ENCODE measurements at regions not wholly inside any gene's neighbourhood (a gene's known extent, or its start where the extent isn't known, plus 50 kb on each side); places are given as distances from the start of the nearest gene placed in this dataset.
A peak's percentile ranks its signal among the peaks of the same experiment; 100 is the strongest.
"Not testable (repeated sequence)": the region's sequence is repeated elsewhere in the genome, so short reads cannot be mapped to it uniquely, and the experiment has no call there.

DNA sequence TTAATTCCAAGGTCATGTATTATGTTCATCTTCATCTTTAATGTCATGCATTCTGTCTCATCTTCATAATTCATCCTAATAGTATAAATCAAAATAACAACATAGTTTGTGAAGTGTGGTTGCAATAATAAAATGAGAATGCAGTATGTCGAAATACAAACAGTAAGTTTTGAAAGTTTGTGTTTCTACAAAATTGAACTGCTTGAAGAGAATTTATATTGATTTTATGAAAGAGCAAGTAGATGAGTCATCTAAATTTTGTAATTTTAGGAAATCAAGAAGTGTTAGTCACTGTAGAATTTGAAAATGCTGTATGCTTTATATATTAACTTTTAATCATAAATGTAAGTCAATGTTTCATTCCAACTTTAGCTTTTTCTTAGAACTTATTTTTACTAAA is 190.5 kb upstream of the PPP1R3A start:
- DNase-seq, result peak; percentile 44

DNA sequence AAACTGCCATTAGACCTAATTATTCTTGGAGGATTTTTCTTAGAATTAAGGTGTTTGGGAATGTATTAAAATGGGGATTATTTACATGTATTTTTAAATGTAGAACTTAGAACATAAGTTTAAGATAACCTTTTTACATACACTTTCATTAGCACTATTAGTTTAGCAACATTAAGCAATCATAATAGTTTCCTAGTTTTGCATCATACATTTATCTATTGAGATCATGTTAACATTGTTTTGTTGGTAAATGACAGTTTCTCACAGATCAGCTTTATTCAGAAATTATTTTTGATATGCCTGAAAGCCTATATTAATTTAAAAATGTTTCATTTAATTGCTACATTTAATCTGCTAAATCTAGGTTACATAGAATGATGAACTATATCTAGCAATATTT is 189.7 kb upstream of the PPP1R3A start:
- no peak for DNase-seq

DNA sequence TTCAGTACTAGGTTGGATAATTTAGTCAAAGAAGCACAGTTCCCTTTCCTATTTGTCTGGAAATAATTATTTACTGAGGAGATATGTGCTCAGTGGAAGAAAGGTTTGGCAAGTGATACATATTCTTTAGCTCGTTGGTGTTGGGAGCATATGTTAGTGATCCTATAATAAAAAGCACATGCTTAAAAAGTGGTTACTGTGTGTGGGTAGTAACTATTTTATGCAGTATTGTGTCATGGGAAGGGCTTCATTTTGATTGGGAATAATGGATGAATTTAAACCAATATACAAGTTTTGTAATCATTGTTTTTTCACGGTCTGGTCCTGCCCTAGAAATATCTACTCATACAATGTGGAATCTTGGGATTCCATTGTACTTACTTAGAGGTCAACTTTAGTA is 188.7 kb upstream of the PPP1R3A start:
- DNase-seq, result no peak

DNA sequence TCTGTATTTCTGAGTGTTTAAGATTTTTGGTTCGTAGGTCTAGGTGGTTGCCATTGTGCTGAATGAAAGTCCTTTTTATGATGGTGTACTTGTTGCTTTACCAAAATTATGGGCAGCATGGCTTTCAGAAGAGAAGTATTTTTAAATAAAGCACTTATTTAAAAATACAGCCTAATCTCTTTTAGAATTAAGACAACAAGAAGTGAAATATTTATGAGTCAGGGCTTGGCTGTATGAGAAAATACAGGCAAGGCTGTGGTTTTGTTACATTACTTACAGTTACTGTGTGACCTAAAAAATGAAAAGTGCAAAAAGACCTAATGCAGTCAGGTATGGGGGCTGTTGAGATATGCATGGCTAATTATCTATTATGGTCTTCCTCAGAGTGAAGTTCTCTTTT is 185.2 kb upstream of the PPP1R3A start:
- no peak for DNase-seq

DNA sequence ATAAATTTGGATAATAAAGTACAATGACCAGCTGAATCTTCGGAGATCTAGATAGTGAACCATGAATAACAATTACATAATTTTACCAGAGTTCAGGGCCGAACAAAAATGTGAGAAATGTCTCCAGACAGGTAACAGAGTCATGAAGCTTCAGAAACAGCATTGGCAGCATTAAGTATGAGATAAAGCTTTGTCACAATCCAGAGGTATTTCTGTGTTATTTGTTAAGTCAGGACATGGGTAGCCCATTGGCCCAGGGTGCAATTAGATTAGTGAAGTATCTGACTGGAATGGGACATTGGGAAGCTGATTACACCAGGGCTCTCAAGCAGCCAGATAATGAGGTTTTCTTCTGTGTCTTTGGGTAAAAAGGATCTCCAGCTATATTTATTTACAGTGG is 184.2 kb upstream of the PPP1R3A start:
- no peak for DNase-seq

DNA sequence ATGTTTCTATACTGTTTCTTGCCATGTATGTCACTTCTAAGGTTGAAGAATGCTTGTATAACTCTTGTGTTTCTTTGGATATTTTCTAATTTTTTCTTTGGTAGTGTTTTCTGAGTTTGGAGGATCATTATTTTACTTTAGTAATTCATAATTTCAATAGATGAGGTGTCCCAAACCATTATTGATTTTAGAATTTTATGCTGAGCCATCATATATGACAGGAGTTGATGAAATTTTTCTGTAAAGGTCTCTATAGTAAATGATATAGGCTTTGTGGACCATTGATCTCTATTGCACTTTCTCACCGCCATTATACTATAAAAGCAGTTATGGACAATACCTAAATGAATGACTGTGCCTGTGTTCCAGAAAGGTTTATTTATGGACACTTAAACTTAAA is 183.3 kb upstream of the PPP1R3A start:
- DNase-seq, result no peak

DNA sequence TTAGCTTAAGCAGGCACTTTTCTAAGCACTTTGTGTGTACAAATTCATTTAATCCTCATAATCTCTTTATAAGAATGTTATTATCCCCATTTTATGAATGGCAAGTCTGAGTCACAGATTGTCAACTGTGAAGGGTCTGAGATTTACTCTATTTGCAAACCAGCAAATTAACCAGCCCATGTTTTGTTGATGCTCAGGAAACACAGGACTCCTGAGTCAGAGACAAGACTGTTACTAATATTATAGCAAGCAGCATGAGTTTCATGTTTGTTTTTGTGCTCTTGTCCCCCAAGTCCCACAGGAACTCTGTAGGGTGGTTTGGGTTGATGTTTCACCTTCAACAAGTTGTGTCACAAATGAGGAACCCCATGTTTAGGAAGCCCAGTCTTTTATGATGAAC is 182.0 kb upstream of the PPP1R3A start:
- no peak for DNase-seq

DNA sequence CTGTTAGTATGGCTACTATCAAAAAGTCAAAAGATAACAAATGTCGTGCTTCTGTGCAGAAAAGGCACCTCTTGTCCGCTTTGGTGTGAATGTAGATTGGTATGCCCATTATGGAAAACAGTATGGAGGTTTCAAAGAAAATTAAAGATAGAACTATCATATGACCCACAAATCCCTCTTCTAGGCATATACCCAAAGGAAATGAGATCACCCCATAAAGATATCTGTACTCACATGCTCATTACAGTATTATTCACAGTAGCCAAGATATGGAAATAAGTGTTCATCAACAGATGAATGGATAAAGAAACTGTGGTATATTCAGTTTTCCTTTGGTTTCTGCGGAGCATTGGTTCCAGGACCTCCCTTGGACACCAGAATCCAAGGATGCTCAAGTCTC is 180.5 kb upstream of the PPP1R3A start:
- no peak for DNase-seq

DNA sequence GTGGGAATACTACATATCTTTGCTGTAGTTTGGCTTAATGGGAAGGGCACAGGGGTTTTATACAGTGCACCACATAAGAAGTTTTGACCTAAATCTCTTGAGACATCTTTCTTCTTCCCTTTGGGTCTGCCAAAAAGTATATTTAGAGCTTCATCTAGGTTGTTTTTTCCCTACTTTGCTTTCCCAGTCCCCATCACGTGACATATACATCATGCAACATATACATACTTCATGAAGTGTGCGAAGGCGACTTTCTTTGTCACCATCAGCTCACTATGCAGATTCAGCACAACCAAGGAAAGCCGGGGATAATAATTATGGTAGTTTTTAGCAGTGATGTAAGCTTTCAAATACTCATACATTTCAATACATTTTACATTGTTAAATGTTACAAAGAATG is 177.1 kb upstream of the PPP1R3A start:
- DNase-seq, result no peak

DNA sequence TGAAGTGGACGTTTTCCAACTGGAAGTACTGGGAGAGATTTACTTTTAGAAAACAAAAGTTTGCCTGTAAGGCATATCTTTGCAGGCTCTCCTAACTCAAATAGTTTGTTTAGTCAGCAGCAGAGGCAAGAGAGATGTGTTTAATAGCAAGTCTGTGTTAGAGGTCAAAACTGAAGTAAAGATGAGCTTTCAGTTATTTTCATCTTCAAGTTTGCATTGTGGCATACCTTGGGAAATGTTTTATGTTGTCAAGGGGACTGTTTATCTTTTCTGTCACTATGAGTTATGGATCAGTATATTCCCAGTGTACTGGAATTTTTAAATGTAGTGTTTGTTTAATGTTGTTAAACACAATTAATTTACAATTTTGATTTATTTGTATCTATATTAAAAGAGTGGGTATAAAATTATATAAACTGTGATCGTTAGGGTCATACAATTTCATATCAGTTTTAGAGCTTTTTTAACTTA is 169.7 kb upstream of the PPP1R3A start:
- DNase-seq, result no peak

DNA sequence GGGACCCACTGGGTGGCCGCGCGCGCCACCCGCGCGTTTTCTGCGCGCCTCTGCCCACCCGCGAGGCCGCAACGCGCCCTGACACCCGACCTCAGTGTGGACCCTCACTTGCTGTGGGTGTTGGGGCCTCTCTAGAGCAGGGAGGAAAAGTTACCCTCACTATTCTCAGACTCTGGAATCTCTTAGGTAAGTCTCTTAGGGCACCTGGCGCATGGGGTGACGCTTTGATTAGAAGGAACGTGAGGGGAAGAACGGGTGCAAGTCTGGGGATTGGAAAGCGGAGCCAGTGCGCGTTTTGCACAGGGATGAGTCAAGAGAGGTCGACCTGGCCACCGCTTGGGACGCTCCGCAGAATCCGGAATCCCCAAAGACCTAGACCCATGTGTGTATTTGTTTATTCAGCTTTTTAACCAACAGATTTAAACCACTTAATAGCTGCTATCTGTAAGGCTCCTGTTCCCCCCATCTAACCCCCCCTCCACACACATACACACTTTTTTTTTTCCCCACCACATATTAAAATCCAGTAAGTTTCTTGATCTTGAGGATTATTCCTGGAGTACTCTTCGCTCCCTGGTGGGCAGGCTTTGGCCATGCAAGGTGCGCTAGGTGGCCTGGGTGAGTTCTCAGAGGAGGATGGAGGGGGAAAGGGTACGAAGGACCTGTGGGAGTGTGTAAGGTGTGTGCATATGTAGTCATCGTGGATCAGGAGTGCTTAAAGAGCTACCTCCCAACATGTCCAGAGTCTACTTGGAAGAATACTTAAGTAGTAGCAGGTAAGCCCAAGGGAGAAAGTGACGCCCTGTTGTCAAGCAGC is 169.1 kb upstream of the PPP1R3A start:
- DNase-seq, result no peak

DNA sequence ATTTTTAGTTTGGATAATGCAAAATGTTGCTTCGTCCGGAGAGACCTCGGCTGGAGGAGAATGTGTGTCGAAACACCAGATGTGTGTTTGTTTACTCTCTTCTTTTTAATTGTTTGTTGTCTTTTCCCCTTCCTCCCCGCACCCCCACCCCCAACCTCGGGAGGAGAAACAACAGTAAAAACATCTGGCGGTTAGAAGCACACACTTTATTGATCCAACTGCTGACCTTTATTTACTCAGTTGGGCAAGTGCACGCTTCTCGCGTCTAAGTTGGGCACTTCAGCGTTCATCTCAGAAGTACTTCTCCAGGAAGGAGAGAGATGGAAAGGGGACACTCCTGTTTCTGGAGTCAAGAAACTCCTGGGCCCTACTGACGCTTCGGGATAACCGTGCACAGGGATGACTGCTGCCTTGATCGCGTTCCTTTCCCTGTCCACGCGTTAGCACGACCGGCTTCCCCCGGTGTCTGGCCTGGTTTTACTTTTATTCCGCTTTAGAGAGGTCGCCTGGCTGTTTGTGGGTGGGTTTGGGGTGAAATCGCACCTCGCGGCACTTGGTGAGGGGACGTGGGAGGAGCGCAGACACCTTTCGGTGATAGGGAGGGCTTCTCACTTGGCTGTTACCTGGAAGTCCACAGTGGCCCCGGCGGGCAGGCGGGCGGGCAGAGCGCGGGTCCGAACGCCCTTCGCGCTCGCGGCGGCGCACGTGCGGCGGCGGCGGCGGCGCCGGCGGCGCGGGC is 168.3 kb upstream of the PPP1R3A start:
- no peak for DNase-seq

DNA sequence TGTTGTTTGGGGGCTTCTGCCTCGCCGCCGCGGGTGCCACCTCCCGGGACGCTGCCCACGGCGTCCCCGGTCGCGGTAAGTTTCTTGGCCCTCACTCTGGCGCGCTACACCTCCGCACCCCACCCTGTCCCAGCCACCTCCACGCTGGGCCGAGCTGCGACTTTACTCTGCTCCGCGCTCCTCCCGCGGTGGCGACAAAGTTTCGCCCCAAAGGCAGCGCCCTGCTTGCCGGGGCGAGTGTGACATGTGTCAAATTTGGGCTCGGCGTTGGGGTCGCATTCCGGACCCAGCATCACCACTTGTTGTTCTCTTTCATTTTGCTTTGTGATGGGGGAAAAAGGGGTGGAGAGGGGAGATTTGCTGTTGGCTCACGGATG is 167.7 kb upstream of the PPP1R3A start:
- no peak for DNase-seq

DNA sequence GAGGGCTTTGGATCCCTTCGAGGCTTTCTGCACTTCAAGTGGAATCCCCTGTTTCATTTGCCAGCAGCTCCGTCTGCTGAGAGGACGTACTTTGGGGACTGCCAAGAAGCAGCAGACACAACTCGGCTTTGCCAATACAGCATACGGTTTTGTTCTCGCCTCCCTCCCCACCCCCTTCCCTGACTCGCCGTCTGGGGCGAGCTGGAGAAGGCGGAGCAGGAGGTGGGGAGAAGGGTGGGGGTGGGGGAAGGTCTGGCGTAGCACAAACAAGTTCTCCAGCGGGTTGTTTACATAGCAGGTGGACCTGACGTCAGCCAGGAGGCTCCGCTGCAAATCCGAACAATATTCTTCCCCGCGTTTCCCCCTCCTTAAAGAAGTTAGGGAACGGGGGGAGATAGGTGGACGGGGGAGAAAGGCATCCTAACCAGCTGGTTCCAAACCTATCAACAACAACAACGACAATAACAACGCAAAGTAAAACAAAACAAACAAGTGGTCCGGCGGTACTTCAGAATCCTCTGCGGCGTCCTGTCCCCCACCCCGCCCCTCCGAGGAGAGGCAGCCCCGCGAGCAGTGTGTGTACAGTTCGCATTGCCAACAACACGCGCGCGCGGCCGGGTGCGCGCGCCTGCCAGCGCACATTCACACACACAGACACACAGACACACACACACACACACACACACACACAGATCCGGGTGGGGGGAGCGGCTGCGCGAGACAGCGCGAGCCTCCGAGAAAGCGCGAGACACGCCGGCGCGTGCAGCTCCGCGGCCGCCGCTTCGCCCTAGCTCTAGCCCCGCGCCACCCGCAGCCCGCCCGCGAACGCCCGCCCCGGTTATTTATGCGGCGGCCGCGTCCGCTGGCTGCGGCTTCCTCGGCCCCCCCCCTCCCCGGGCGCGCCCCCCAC is 167.0 kb upstream of the PPP1R3A start:
- peak; percentile 35 for DNase-seq

DNA sequence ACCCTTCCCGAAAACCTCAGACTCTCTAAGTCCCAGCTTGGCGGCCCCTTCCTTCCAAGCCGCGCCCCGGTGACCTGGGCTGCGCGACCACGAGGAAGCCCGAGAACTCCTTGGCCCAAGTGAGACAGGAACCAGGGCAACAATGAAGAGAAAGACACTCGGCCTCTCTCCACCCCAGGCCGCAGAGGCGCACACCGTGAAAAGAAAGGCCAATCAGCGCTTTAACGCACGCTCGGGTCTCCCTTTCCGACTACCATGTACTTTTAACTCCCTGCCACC is 166.4 kb upstream of the PPP1R3A start:
- no peak for DNase-seq

DNA sequence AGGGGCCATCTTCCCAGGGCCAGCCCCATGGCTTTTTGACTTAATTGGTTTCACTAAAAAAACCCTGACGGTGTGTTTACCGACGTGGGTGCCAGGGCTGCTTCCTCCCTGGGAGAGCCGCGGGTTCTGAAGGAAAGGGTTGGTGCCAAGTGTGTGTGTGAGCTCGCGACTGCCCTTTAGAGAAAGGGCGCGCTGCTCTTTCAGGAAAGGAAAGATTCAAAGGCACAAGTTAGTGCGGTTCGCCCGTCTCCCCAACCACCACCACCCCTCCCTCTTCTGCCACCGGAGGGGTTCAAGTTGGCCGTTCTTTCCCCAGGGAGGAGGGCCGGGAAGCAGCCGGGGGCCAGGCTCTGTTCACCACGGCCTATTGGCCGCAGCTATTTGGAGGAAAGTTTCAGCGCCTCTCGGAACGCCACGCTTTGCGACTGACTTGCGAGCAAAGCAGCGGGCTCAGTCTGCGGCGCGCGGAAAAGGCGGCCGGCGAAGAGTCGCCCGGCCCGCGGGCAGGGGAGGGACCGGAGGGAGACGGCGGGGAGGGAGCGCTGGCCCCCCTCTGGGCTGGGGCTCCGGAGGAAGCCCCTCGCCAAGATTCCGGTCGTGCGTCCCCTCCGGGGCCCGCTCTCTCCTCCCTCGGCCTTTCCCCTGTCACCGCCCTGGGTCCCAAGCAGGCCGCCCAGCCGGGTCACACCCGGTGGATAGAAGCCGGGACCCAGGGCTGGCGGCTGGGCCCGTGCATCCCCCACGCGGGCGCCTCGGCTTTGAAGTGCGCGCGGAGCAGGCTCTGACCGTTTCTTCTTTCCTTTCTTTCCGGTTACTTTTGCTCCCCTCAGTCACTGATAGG is 165.9 kb upstream of the PPP1R3A start:
- peak; percentile 12 for DNase-seq

DNA sequence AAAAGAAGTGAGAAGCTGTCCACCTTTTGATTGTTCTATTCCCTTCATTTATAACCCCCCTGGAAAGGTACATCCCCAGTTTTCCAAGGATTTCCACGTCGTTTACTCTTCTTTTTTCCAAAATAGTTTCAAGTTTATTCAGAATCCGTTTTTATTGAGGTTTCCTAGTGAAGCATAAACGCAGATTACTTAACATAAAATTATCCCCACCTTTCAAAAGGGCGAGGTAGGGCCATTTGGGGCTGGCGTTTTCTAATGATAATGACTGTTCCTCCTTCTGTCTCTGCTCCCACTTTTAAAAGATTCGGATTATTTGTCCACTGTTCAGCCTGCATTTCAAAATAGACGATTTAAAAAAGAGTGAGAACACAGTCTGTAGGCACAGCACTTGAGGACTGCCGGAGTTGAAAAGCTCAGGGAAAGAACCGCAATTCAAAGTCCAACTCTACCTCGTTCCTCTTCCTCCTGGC is 165.2 kb upstream of the PPP1R3A start:
- DNase-seq, result no peak

DNA sequence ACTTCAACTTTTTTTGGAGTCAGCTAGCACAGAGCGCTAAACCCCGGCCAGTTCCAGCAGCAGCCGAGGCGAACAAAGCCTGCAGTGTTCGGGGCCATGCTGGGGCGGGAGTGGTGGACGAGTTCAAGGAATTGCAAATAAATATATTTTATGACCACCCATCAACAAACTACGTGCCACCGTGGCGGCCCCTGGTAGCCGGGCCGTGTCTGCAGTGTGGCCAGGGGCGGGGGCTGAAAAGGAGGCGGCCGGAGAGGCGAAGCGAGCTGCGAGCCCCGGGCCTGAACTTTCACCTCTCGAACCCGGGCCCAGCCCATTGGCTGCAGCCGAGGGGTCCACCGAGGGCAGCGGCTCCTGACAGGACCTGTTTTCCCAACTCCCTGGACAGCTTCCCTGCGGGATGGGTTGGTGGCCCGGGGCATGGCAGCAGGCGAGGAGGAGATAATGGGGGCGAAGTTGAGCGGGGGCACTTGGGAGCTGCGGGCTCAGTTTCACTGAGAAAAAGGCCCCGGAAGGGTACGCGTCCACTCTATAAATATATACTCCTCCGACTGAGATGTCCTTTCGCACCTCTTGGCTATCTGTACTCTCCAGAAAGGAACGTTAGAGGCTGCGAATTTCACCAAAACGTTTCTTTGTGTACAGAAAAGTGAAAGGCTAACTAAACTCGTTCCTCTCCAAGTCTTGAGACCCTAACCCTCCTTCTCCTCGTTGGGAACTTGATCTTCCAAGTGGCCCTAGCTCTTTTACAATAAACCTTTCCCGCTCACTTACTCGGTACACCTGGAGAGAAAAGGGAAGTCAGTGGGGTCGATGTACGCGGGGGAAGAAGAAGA is 164.6 kb upstream of the PPP1R3A start:
- DNase-seq, result no peak

DNA sequence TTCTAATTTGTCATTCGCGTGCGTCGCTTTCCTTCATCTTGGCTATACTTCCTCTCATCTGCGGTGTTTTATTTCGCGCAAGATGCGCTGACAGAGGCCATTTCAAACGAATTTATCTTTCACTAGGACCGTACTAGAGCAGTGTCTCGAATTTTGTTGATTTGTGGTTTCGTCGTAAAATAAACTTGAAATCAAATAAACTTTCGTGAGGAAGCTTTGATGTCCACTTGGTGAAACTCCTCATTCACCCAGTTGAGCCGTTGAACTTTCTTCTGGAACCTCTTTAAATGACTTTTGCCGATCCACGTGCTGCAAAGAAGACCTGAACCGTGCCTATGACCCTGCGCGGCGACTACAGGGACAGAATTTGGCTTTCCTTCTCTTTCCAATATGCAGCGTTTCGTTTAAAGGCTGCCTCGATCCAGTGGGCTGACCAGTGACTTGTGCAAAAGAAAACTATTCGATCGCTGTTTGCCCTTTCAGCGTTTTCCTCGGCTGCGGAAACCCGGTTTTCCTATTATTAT is 163.9 kb upstream of the PPP1R3A start:
- no peak for DNase-seq

DNA sequence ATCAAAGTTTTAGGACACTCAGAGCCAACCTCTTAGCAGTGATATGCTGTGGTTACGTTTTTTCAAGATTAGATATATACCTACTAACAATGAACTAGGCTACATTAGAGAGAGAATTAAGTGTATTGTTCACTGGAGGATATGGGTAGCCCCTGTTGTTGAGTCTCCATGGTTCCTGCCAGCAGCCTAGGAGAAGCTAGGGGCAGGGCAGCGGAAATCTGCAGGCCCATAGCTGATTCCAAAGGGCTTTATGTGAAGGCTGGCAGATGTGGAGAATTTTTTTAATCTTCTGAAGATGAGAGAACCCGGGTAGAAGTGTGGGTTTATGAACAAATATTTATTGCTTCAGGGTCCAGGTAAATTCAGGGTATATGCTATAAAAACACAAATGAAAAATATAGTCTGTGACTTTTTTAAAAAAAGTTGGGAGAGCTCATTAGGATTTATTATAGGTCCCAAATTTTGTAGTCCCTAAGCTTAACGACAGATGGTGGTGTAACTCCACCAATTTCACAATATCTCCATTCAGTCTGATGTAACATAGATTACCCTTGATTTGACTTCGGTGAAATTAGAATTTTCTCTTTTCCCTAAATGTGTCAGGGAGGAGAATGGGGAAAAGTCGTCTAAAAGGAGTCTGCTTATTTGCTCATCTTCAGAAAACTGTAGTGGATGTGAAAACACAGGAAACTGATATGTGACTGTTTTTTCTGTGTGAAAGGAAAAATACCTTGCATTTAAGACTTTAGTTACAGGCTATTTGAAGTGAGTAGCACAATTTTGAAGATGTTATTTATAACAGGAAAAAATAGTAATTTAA is 163.0 kb upstream of the PPP1R3A start:
- DNase-seq, result peak; percentile 64

DNA sequence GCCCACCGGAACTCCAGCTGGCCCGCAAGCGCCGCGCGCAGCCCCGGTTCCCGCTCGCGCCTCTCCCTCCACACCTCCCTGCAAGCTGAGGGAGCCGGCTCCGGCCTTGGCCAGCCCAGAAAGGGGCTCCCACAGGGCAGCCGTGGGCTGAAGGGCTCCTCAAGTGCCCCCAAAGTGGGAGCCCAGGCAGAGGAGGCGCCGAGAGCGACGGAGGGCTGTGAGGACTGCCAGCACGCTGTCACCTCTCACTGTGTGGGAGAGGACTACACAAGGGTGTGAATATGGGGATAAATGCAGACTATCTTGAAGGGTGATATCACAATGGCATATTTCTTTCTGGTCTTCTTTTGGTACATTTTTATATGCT is 158.3 kb upstream of the PPP1R3A start:
- DNase-seq, result not testable (repeated sequence)
